ENCODE measurements at regions not wholly inside any gene's neighbourhood (a gene's known extent, or its start where the extent isn't known, plus 50 kb on each side); places are given as distances from the start of the nearest gene placed in this dataset.

GRCh38 chr6:21922086-21922485 lies 328.5 kb downstream of the SOX4 start:
- DNase-seq (ENCODE audit: low read depth, low spot score) = no peak
- Histone ChIP-seq H3K9me1 (replicated peaks; ENCODE audit: control insufficient read depth, extremely low read depth, insufficient read depth, low read length) (no peaks in the 10 kb centered on the region), H4K20me1 (replicated peaks; ENCODE audit: control insufficient read depth, extremely low read depth, insufficient read depth, low read length) (no peaks in the 10 kb centered on the region), H3K27ac (ENCODE audit: insufficient read depth, low read depth, low read length) (no peak overlapping the region), H3K9ac (replicated peaks; ENCODE audit: extremely low read depth, insufficient read depth, low read length) (no peak overlapping the region), H2AFZ (ENCODE audit: low read depth, low read length) (no peak overlapping the region), H3K27me3 (ENCODE audit: control insufficient read depth in 2 of 2, insufficient read depth in 2 of 2, low read length in 2 of 2) (no peaks in the 10 kb centered on the region), H3K36me3 (ENCODE audit: control insufficient read depth in 2 of 2, extremely low read depth in 1 of 2, insufficient read depth in 2 of 2, low read length in 2 of 2) (no peaks in the 10 kb centered on the region), H3K4me3 (replicated peaks in 1 of 3; ENCODE audit: insufficient read depth in 1 of 3, low read depth in 1 of 3, low read length in 3 of 3) (no peak overlapping the region), H3K79me2 (ENCODE audit: control insufficient read depth, insufficient read depth, low read length) (no peaks in the 10 kb centered on the region), H3K4me2 (ENCODE audit: insufficient read depth, low read length) (no peak overlapping the region), H3K4me1 (ENCODE audit: control insufficient read depth, extremely low read depth, insufficient read depth, low read length) (peaks cover 12% of the 10 kb centered on the region), H3K9me3 (replicated peaks; ENCODE audit: control insufficient read depth, insufficient read depth, low read length) (no peaks in the 10 kb centered on the region)
- ChIA-PET POLR2A (interaction anchor here (0.6 kb wide), 1 partner anchor 326 kb away, joined by 3 read pairs; no protein-coding TSS in a partner anchor), CTCF (no interaction called here)
- no peak for FAIRE-seq
- TF ChIP-seq GATA2 (IDR thresholded peaks at IDR 0.05; ENCODE audit: insufficient read depth, insufficient read length, low read depth, low read length) (no peak), POLR2AphosphoS5 (IDR thresholded peaks at IDR 0.05; ENCODE audit: insufficient read depth, low read depth, low read length) (no peak), MYC (IDR thresholded peaks at IDR 0.05; ENCODE audit: low read depth, low read length) (no peak), CTCF (IDR thresholded peaks at IDR 0.05; ENCODE audit: extremely low read depth in 1 of 2, insufficient read depth in 1 of 2, low read depth in 1 of 2, low read length in 2 of 2) (no peak)
- BruUV-seq (replicated peaks) = no TSS peak
- dilution Hi-C loops (cut with MboI; ENCODE audit: extremely low pct_ligation_motif_present, low sequenced_read_pairs) (no loop called here), intact Hi-C loops (cut with micrococcal nuclease) (no loop called here)

GRCh38 chr6:21924002-21924401 lies 330.5 kb downstream of the SOX4 start:
- TF ChIP-seq EZH2 (IDR thresholded peaks at IDR 0.05; ENCODE audit: borderline replicate concordance, low read depth, low read length, severe bottlenecking) = no peak
- no peak for TF ChIP-seq CTCF (IDR thresholded peaks at IDR 0.05; ENCODE audit: extremely low read depth in 1 of 2, insufficient read depth in 1 of 2, low read depth in 1 of 2, low read length in 2 of 2)
- no peak for TF ChIP-seq POLR2AphosphoS5 (IDR thresholded peaks at IDR 0.05; ENCODE audit: insufficient read depth, low read depth, low read length)
- no peak for TF ChIP-seq JUN (IDR thresholded peaks at IDR 0.05; ENCODE audit: borderline replicate concordance, insufficient read depth, insufficient read length, low read depth)
- no peak for TF ChIP-seq POLR2A (IDR thresholded peaks at IDR 0.05; ENCODE audit: low read depth, low read length)
- TF ChIP-seq FOS (IDR thresholded peaks at IDR 0.05; ENCODE audit: borderline replicate concordance, insufficient read depth, low read length) = no peak
- TF ChIP-seq, protein P1, sequence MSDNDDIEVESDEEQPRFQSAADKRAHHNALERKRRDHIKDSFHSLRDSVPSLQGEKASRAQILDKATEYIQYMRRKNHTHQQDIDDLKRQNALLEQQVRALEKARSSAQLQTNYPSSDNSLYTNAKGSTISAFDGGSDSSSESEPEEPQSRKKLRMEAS (IDR thresholded peaks at IDR 0.05; ENCODE audit: insufficient read depth, insufficient read length) = no peak
- no peak for TF ChIP-seq GATA2 (IDR thresholded peaks at IDR 0.05; ENCODE audit: insufficient read depth, insufficient read length, low read depth, low read length)
- TF ChIP-seq MYC (IDR thresholded peaks at IDR 0.05; ENCODE audit: low read depth, low read length) = no peak
- Histone ChIP-seq H3K27ac (ENCODE audit: insufficient read depth, low read depth, low read length) (no peak overlapping the region), H2AFZ (ENCODE audit: low read depth, low read length) (no peak overlapping the region), H3K27me3 (ENCODE audit: control insufficient read depth in 2 of 2, insufficient read depth in 2 of 2, low read length in 2 of 2) (no peaks in the 10 kb centered on the region), H3K4me2 (ENCODE audit: insufficient read depth, low read length) (no peak overlapping the region), H3K79me2 (ENCODE audit: control insufficient read depth, insufficient read depth, low read length) (no peaks in the 10 kb centered on the region), H3K36me3 (ENCODE audit: control insufficient read depth in 2 of 2, extremely low read depth in 1 of 2, insufficient read depth in 2 of 2, low read length in 2 of 2) (no peaks in the 10 kb centered on the region), H3K9ac (replicated peaks; ENCODE audit: extremely low read depth, insufficient read depth, low read length) (no peak overlapping the region), H3K9me1 (replicated peaks; ENCODE audit: control insufficient read depth, extremely low read depth, insufficient read depth, low read length) (no peaks in the 10 kb centered on the region), H3K4me1 (ENCODE audit: control insufficient read depth, extremely low read depth, insufficient read depth, low read length) (peaks cover 12% of the 10 kb centered on the region), H4K20me1 (replicated peaks; ENCODE audit: control insufficient read depth, extremely low read depth, insufficient read depth, low read length) (no peaks in the 10 kb centered on the region), H3K9me3 (replicated peaks; ENCODE audit: control insufficient read depth, insufficient read depth, low read length) (no peaks in the 10 kb centered on the region), H3K4me3 (replicated peaks in 1 of 3; ENCODE audit: insufficient read depth in 1 of 3, low read depth in 1 of 3, low read length in 3 of 3) (no peak overlapping the region)
- no TSS peak for BruUV-seq (replicated peaks)
- ChIA-PET CTCF (no interaction called here), POLR2A (no interaction called here)
- dilution Hi-C loops (cut with MboI; ENCODE audit: extremely low pct_ligation_motif_present, low sequenced_read_pairs) (no loop called here), intact Hi-C loops (cut with micrococcal nuclease) (no loop called here)
- FAIRE-seq (no peak), DNase-seq (ENCODE audit: low read depth, low spot score) (no peak)

All from endothelial cell of umbilical vein (primary cell).